ENCODE measurements at regions not wholly inside any gene's neighbourhood (a gene's known extent, or its start where the extent isn't known, plus 50 kb on each side); places are given as distances from the start of the nearest gene placed in this dataset.

- TF ChIP-seq ATF2 (IDR thresholded peaks at IDR 0.05; ENCODE audit: low read length), result no peak
Measured at GRCh38 chrX:10892621-10893225, 218.4 kb upstream of the HCCS start (continued).
